ENCODE measurements at regions not wholly inside any gene's neighbourhood (a gene's known extent, or its start where the extent isn't known, plus 50 kb on each side); places are given as distances from the start of the nearest gene placed in this dataset.

DNA sequence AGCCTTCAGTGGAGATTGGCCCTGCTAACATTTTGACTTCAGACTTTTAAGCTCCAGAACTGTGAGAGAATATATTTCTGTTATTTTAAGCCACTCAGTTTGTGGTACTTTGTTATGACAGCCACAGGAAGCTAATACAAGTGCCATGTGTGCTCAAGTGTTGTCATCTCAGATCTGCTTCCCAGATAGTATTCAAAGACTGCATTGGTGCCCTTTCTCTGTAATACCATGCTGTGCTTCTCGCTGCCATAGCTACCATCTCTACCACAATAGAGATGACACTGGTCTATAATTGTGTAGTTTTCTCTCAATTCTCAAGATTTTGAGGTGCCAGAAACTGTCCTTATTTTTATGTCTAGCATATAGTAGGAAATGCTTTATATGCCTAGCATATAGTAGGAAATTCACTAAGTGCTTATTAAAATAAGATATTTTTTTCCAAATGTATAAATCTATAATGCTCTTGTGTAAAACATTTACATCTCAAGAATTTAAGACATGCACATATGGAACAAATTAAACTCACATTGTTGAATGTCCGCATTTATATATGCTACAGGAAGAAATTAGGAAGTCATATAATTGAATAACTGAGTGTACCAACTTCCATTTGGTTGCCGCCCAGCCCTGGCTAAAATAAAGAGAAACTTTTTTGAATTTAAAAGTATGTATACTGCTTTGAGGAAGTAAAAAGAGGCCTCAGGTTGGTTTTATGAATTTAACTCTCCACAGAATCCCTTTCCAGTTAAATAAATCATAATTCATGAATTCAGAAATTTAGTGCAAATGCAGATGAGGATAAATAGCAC, 77.6 kb downstream of the TPBG start:
- TF ChIP-seq, protein P1, sequence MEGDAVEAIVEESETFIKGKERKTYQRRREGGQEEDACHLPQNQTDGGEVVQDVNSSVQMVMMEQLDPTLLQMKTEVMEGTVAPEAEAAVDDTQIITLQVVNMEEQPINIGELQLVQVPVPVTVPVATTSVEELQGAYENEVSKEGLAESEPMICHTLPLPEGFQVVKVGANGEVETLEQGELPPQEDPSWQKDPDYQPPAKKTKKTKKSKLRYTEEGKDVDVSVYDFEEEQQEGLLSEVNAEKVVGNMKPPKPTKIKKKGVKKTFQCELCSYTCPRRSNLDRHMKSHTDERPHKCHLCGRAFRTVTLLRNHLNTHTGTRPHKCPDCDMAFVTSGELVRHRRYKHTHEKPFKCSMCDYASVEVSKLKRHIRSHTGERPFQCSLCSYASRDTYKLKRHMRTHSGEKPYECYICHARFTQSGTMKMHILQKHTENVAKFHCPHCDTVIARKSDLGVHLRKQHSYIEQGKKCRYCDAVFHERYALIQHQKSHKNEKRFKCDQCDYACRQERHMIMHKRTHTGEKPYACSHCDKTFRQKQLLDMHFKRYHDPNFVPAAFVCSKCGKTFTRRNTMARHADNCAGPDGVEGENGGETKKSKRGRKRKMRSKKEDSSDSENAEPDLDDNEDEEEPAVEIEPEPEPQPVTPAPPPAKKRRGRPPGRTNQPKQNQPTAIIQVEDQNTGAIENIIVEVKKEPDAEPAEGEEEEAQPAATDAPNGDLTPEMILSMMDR (IDR thresholded peaks at IDR 0.05) = no peak
- TF ChIP-seq POLR2A (IDR thresholded peaks at IDR 0.05) = no peak

Measured in right lobe of liver (tissue), 4 donors.